ENCODE measurements at regions not wholly inside any gene's neighbourhood (a gene's known extent, or its start where the extent isn't known, plus 50 kb on each side); places are given as distances from the start of the nearest gene placed in this dataset.

- no peak for TF ChIP-seq CTCF (IDR thresholded peaks at IDR 0.05; ENCODE audit: insufficient read depth, low read length, poor library complexity, severe bottlenecking)
- no peak for DNase-seq (ENCODE audit: low read depth)
- Histone ChIP-seq H3K36me3 (ENCODE audit: control insufficient read depth, insufficient read depth, low read length) (no peaks in the 10 kb centered on the region), H3K27me3 (ENCODE audit: control insufficient read depth, insufficient read depth, low read length) (no peaks in the 10 kb centered on the region), H3K4me3 (ENCODE audit: low read depth, low read length) (no peak overlapping the region)
Measured at GRCh38 chr5:124883681-124884080, 137.2 kb upstream of the ZNF608 start.

- no peaks in the 10 kb centered on the region for H3K36me3 ChIP-seq (ENCODE audit: control insufficient read depth, insufficient read depth, low read length)
- no peak for DNase-seq (ENCODE audit: low read depth)
- TF ChIP-seq CTCF (IDR thresholded peaks at IDR 0.05; ENCODE audit: insufficient read depth, low read length, poor library complexity, severe bottlenecking) = no peak
- no peak overlapping the region for H3K4me3 ChIP-seq (ENCODE audit: low read depth, low read length)
- H3K27me3 ChIP-seq (ENCODE audit: control insufficient read depth, insufficient read depth, low read length) = no peaks in the 10 kb centered on the region
Measured at GRCh38 chr5:124884114-124884513, 137.7 kb upstream of the ZNF608 start.

GRCh38 chr5:124885490-124885889 lies 139.1 kb upstream of the ZNF608 start:
- no peak for DNase-seq (ENCODE audit: low read depth)
- H3K27me3 ChIP-seq (ENCODE audit: control insufficient read depth, insufficient read depth, low read length) = no peaks in the 10 kb centered on the region
- H3K4me3 ChIP-seq (ENCODE audit: low read depth, low read length) = no peak overlapping the region
- TF ChIP-seq CTCF (IDR thresholded peaks at IDR 0.05; ENCODE audit: insufficient read depth, low read length, poor library complexity, severe bottlenecking) = no peak
- no peaks in the 10 kb centered on the region for H3K36me3 ChIP-seq (ENCODE audit: control insufficient read depth, insufficient read depth, low read length)

GRCh38 chr5:124887223-124887622 lies 140.8 kb upstream of the ZNF608 start:
- DNase-seq (ENCODE audit: low read depth) = no peak

DNA sequence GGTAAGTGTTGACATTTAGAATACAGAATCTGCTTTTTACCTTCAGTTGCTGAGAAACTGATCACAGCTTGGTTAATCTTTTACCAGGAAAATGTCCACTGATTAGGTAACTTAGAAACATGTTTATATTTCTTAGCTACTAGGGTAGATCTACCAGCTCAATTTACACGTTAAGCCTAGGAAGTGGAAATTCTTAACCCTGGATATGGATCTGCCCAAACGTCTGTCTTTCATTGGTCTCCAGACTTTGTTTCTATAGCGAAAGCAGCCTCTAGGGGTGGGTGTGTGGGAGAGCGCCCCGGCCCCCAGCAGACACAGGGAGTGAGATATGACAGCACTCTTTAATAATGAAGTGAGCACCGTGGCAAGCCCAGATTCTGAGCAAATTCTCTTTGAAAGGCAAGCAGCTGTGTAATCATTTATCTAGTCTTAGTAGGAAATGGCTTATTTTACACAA lies 141.6 kb upstream of the ZNF608 start:
- peak; percentile 38 for TF ChIP-seq CTCF (IDR thresholded peaks at IDR 0.05; ENCODE audit: insufficient read depth, low read length, poor library complexity, severe bottlenecking)
- Histone ChIP-seq H3K4me3 (ENCODE audit: low read depth, low read length) (peak overlapping the region; percentile 9), H3K36me3 (ENCODE audit: control insufficient read depth, insufficient read depth, low read length) (no peaks in the 10 kb centered on the region), H3K27me3 (ENCODE audit: control insufficient read depth, insufficient read depth, low read length) (no peaks in the 10 kb centered on the region)
- peak; percentile 56 for DNase-seq (ENCODE audit: low read depth)

More at GRCh38 chr5:124887223-124887622, 140.8 kb upstream of the ZNF608 start:
- Histone ChIP-seq H3K36me3 (ENCODE audit: control insufficient read depth, insufficient read depth, low read length) (no peaks in the 10 kb centered on the region), H3K4me3 (ENCODE audit: low read depth, low read length) (no peak overlapping the region), H3K27me3 (ENCODE audit: control insufficient read depth, insufficient read depth, low read length) (no peaks in the 10 kb centered on the region)
- no peak for TF ChIP-seq CTCF (IDR thresholded peaks at IDR 0.05; ENCODE audit: insufficient read depth, low read length, poor library complexity, severe bottlenecking)

All from kidney epithelial cell (primary cell).